SK-N-SH (cell line): ENCODE measurements at regions not wholly inside any gene's neighbourhood (a gene's known extent, or its start where the extent isn't known, plus 50 kb on each side); places are given as distances from the start of the nearest gene placed in this dataset.

Source experiments
- CTCF ChIA-PET: fragments of 300-600, 350-600 bp; formaldehyde crosslinking; extraction: SDS; loops from one replicate; lab custom pipeline; 2021; lab: Yijun Ruan, JAX
- POLR2A ChIA-PET: fragments of 350-600 bp; sonication (Branson Sonifier 250); formaldehyde crosslinking; extraction: SDS; loops from one replicate; lab custom pipeline; 2020; ENCODE audit warnings: antibody characterized with exemption, inconsistent platforms; lab: Yijun Ruan, JAX
- DNase-seq: peaks from one replicate; pipeline ENCODE4 v3.0.0; 2012
- H2AFZ ChIP-seq: fragments of 200-600 bp; sonication (generic); 2 replicates; pipeline ENCODE4 v1.8.1; 2016; ENCODE audit warnings: antibody characterized with exemption, mild to moderate bottlenecking, low read depth
- H3F3A ChIP-seq: fragments of 200-600 bp; sonication (generic); replicated peaks from 2 replicates; pipeline ENCODE3; 2016; ENCODE audit warnings: antibody characterized with exemption, mild to moderate bottlenecking; ENCODE audit not compliant: insufficient read depth
- H3K27ac ChIP-seq, 2 experiments: fragments of 200-500 bp in 1 of 2; fragments of 200-600 bp in 1 of 2; sonication (Bioruptor generic) in 1 of 2; sonication (generic), shearing (Covaris generic) in 1 of 2; 2 replicates each; pipeline versions ENCODE4 v1.5.1 to v1.6.1; 2014 to 2016; ENCODE audit warnings: low read depth in 2 of 2, inconsistent platforms in 1 of 2, low read length in 1 of 2, mild to moderate bottlenecking in 1 of 2, mixed read lengths in 1 of 2
- H3K27me3 ChIP-seq: fragments of 200-600 bp; sonication (generic), shearing (Covaris generic); 2 replicates; pipeline ENCODE4 v1.6.1; 2016; ENCODE audit warnings: mixed run types; ENCODE audit not compliant: insufficient read depth
- H3K36me3 ChIP-seq, 2 experiments: fragments of 200-500 bp in 1 of 2; fragments of 200-600 bp in 1 of 2; sonication (Bioruptor generic) in 1 of 2; sonication (generic) in 1 of 2; replicated peaks in 1 of 2; 2 replicates each; pipeline versions ENCODE3 to v1.5.1; 2014 to 2016; ENCODE audit warnings: low read length in 1 of 2, mild to moderate bottlenecking in 1 of 2; ENCODE audit not compliant: insufficient read depth in 2 of 2, control insufficient read depth in 1 of 2
- H3K4me1 ChIP-seq, 2 experiments: fragments of 200-500 bp in 1 of 2; fragments of 200-600 bp in 1 of 2; sonication (Bioruptor generic) in 1 of 2; sonication (generic), shearing (Covaris generic) in 1 of 2; 2 replicates each; pipeline versions ENCODE4 v1.5.1 to v1.6.1; 2014 to 2016; ENCODE audit warnings: low read depth in 1 of 2, low read length in 1 of 2, mixed run types in 1 of 2; ENCODE audit not compliant: insufficient read depth in 2 of 2, control insufficient read depth in 1 of 2
- H3K4me2 ChIP-seq: fragments of 200-600 bp; sonication (generic), shearing (Covaris generic); 2 replicates; pipeline ENCODE4 v1.6.1; 2017; ENCODE audit warnings: mixed run types
- H3K4me3 ChIP-seq, 2 experiments: fragments of 200-500 bp in 1 of 2; fragments of 200-600 bp in 1 of 2; sonication (Bioruptor generic) in 1 of 2; sonication (generic), shearing (Covaris generic) in 1 of 2; 2 replicates each; pipeline versions ENCODE4 v1.5.1 to v1.8.1; 2014 to 2016; ENCODE audit warnings: low read depth in 2 of 2, inconsistent platforms in 1 of 2, low read length in 1 of 2, mild to moderate bottlenecking in 1 of 2, mixed read lengths in 1 of 2, moderate library complexity in 1 of 2
- H3K79me2 ChIP-seq: fragments of 200-600 bp; sonication (generic); 2 replicates; pipeline ENCODE4 v1.8.1; 2017; ENCODE audit warnings: mild to moderate bottlenecking; ENCODE audit not compliant: insufficient read depth
- H3K9ac ChIP-seq: fragments of 200-600 bp; sonication (generic); 2 replicates; pipeline ENCODE4 v1.6.1; 2017; ENCODE audit warnings: mixed run types
- H3K9me2 ChIP-seq: fragments of 200-600 bp; sonication (generic); 2 replicates; pipeline ENCODE4 v1.6.1; 2017; ENCODE audit warnings: mixed run types
- H3K9me3 ChIP-seq: fragments of 200-600 bp; sonication (generic); 2 replicates; pipeline ENCODE4 v1.6.1; 2017; ENCODE audit warnings: mixed run types, mild to moderate bottlenecking, moderate library complexity
- H4K20me1 ChIP-seq: fragments of 200-600 bp; sonication (generic); 2 replicates; pipeline ENCODE4 v1.6.1; 2017; ENCODE audit warnings: mild to moderate bottlenecking, mixed run types; ENCODE audit not compliant: insufficient read depth
- CHD2 ChIP-seq: fragments of 150-350 bp; IDR thresholded peaks from 2 replicates; pipeline ENCODE4 v1.6.1; 2018; ENCODE audit warnings: low read length; ENCODE audit not compliant: partially characterized antibody
- EP300 ChIP-seq, 2 experiments: IDR thresholded peaks; 2 replicates each; pipeline versions ENCODE4 v1.4.0 to v1.6.1; 2012; ENCODE audit warnings: borderline replicate concordance in 1 of 2, low read depth in 1 of 2, low read length in 1 of 2
- EZH2phosphoT487 ChIP-seq: fragments of 200-600 bp; sonication (generic); IDR thresholded peaks from 2 replicates; pipeline ENCODE4 v1.6.1; 2017; ENCODE audit warnings: low read depth, mixed run types, mild to moderate bottlenecking, antibody characterized with exemption, moderate library complexity, borderline replicate concordance
- FOXJ3 ChIP-seq: sonication (generic); formaldehyde crosslinking; IDR thresholded peaks from 2 replicates; pipeline ENCODE4 v1.5.1; 2020; ENCODE audit warnings: mild to moderate bottlenecking, missing genetic modification reagents
- FOXM1 ChIP-seq: IDR thresholded peaks from 2 replicates; pipeline ENCODE4 v1.4.0; 2012; ENCODE audit warnings: low read depth, mild to moderate bottlenecking
- GABPA ChIP-seq: IDR thresholded peaks from 2 replicates; pipeline ENCODE4 v1.4.0; 2012; ENCODE audit warnings: low read depth, mild to moderate bottlenecking
- JUND ChIP-seq: IDR thresholded peaks from 2 replicates; pipeline ENCODE4 v1.4.0; 2012
- MEF2A ChIP-seq: IDR thresholded peaks from 2 replicates; pipeline ENCODE4 v1.4.0; 2012; ENCODE audit warnings: low read depth, borderline replicate concordance
- MXI1 ChIP-seq: IDR thresholded peaks from 2 replicates; pipeline ENCODE4 v1.6.1; 2012; ENCODE audit warnings: mild to moderate bottlenecking, low read depth, low read length, improper control_type of control experiment
- NFIC ChIP-seq: IDR thresholded peaks from 2 replicates; pipeline ENCODE4 v1.4.0; 2012; ENCODE audit warnings: borderline replicate concordance
- NRF1 ChIP-seq: IDR thresholded peaks from 2 replicates; pipeline ENCODE4 v1.6.1; 2012; ENCODE audit warnings: low read depth, mild to moderate bottlenecking, low read length
- PBX3 ChIP-seq: IDR thresholded peaks from 2 replicates; pipeline ENCODE4; 2012
- RFX5 ChIP-seq: IDR thresholded peaks from 2 replicates; pipeline ENCODE4 v1.6.1; 2012; ENCODE audit warnings: mild to moderate bottlenecking, improper control_type of control experiment, low read length
- TCF12 ChIP-seq: IDR thresholded peaks from 2 replicates; pipeline ENCODE4 v1.4.0; 2012
- TEAD4 ChIP-seq: IDR thresholded peaks from 2 replicates; pipeline ENCODE4 v1.4.0; 2012; ENCODE audit warnings: mild to moderate bottlenecking, borderline replicate concordance; ENCODE audit not compliant: insufficient read depth
- YY1 ChIP-seq: IDR thresholded peaks from 2 replicates; pipeline ENCODE4 v1.4.0; 2012; ENCODE audit warnings: low read depth, mild to moderate bottlenecking
- WGBS: methylation state at CpG from one replicate; pipeline ENCODE4 v1.1.6; 2017; ENCODE audit warnings: low lambda C conversion rate; 5-methylcytosine and 5-hydroxymethylcytosine counted together
- TF ChIP-seq, protein P1 (sequence below): IDR thresholded peaks from 2 replicates; pipeline ENCODE4 v1.4.0; 2012; ENCODE audit warnings: low read depth, borderline replicate concordance
- TF ChIP-seq, protein P2 (sequence below): IDR thresholded peaks from 2 replicates; pipeline ENCODE4 v1.6.1; 2012; ENCODE audit warnings: mild to moderate bottlenecking, low read depth, low read length, moderate library complexity

DNA sequence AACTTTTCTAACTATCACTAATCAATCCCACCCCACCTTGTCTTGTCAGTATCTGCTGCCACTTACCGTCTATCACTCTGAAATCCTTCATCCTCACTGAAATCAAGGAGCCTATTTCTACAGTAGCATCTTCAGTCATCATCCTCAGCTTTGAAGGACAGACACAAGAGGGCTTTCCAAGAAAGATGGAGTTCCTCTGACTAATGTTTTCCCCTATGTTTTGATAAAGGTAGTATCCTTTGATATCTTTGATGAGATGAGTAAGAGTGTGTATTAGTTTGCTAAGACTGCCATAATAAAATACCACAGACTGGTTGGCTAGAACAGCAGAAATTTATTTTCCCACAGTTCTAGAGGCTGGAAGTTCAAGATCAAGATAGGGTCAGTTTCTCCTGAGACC, 101.8 kb upstream of the VAV3 start:
- H3K9me3 ChIP-seq = no peaks in the 10 kb centered on the region
- CTCF ChIA-PET = no interaction called here
- H3K79me2 ChIP-seq = no peaks in the 10 kb centered on the region
- no peaks in the 10 kb centered on the region for H4K20me1 ChIP-seq
- no peak overlapping the region for H3K4me2 ChIP-seq
- H3K4me1 ChIP-seq = no peaks in the 10 kb centered on the region; a peak in 1 of 4 replicates
- H3K36me3 ChIP-seq = no peaks in the 10 kb centered on the region
- no peaks in the 10 kb centered on the region for H3K9me2 ChIP-seq
- no peak overlapping the region for H3K9ac ChIP-seq
- no peak overlapping the region for H3K27ac ChIP-seq
- no peak for TF ChIP-seq GABPA
- TF ChIP-seq MXI1 = no peak
- no peak for TF ChIP-seq RFX5
- TF ChIP-seq EZH2phosphoT487 = no peak
- TF ChIP-seq NRF1 = no peak
- TF ChIP-seq YY1 = no peak
- TF ChIP-seq FOXJ3 (CRISPR knock-in tag) = no peak
- TF ChIP-seq, protein P1, sequence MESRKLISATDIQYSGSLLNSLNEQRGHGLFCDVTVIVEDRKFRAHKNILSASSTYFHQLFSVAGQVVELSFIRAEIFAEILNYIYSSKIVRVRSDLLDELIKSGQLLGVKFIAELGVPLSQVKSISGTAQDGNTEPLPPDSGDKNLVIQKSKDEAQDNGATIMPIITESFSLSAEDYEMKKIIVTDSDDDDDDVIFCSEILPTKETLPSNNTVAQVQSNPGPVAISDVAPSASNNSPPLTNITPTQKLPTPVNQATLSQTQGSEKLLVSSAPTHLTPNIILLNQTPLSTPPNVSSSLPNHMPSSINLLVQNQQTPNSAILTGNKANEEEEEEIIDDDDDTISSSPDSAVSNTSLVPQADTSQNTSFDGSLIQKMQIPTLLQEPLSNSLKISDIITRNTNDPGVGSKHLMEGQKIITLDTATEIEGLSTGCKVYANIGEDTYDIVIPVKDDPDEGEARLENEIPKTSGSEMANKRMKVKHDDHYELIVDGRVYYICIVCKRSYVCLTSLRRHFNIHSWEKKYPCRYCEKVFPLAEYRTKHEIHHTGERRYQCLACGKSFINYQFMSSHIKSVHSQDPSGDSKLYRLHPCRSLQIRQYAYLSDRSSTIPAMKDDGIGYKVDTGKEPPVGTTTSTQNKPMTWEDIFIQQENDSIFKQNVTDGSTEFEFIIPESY = no peak
- no peak for TF ChIP-seq MEF2A
- TF ChIP-seq FOXM1 = no peak
- no peak for TF ChIP-seq JUND
- TF ChIP-seq, protein P2, sequence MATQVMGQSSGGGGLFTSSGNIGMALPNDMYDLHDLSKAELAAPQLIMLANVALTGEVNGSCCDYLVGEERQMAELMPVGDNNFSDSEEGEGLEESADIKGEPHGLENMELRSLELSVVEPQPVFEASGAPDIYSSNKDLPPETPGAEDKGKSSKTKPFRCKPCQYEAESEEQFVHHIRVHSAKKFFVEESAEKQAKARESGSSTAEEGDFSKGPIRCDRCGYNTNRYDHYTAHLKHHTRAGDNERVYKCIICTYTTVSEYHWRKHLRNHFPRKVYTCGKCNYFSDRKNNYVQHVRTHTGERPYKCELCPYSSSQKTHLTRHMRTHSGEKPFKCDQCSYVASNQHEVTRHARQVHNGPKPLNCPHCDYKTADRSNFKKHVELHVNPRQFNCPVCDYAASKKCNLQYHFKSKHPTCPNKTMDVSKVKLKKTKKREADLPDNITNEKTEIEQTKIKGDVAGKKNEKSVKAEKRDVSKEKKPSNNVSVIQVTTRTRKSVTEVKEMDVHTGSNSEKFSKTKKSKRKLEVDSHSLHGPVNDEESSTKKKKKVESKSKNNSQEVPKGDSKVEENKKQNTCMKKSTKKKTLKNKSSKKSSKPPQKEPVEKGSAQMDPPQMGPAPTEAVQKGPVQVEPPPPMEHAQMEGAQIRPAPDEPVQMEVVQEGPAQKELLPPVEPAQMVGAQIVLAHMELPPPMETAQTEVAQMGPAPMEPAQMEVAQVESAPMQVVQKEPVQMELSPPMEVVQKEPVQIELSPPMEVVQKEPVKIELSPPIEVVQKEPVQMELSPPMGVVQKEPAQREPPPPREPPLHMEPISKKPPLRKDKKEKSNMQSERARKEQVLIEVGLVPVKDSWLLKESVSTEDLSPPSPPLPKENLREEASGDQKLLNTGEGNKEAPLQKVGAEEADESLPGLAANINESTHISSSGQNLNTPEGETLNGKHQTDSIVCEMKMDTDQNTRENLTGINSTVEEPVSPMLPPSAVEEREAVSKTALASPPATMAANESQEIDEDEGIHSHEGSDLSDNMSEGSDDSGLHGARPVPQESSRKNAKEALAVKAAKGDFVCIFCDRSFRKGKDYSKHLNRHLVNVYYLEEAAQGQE = no peak
- TF ChIP-seq CHD2 = no peak
- TF ChIP-seq TCF12 = no peak
- TF ChIP-seq EP300 (IDR thresholded peaks at IDR 0.05; ENCODE audit: borderline replicate concordance in 1 of 2, low read depth in 1 of 2, low read length in 1 of 2) = no peak
- TF ChIP-seq NFIC = no peak
- TF ChIP-seq PBX3 = no peak
- TF ChIP-seq TEAD4 = no peak
- H3F3A ChIP-seq = no peaks in the 10 kb centered on the region
- POLR2A ChIA-PET = no interaction called here
- WGBS = 38% methylated on average over 1 of the region's 1 CpG
- no peak overlapping the region for H3K4me3 ChIP-seq
- no peak overlapping the region for H2AFZ ChIP-seq
- DNase-seq = no peak
- H3K27me3 ChIP-seq = no peaks in the 10 kb centered on the region
